ENCODE measurements at regions not wholly inside any gene's neighbourhood (a gene's known extent, or its start where the extent isn't known, plus 50 kb on each side); places are given as distances from the start of the nearest gene placed in this dataset.

GRCh38 chr2:128589681-128590080 lies 271.0 kb upstream of the HS6ST1 start:
- TF ChIP-seq CTCF (conservative IDR thresholded peaks at IDR 0.05): no peak
- TF ChIP-seq EZH2 (IDR thresholded peaks at IDR 0.05; ENCODE audit: low read depth): no peak
